ENCODE measurements at regions not wholly inside any gene's neighbourhood (a gene's known extent, or its start where the extent isn't known, plus 50 kb on each side); places are given as distances from the start of the nearest gene placed in this dataset.

DNA sequence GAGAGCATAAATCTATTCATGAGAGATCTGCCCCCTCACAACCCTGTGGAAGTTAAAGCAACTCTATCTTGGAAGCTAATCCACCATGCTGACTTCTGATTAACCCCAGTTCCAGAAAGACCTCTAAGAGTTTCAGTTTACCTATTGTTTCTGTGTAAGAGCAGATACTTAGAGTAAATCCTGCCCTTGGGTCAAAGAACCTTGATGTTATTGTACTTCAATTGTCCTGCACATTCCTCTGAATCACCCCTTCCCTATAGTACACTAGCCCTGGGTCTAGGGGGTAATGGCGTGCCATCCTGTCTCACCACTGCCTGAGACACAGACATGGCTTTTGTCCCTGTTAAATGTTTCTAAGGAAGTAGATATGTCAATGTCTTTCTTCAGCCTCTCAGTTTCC, 138.6 kb downstream of the CAAP1 start:
- TF ChIP-seq EZH2 (IDR thresholded peaks at IDR 0.05; ENCODE audit: insufficient read depth, low read length): no peak
- TF ChIP-seq, protein P1, sequence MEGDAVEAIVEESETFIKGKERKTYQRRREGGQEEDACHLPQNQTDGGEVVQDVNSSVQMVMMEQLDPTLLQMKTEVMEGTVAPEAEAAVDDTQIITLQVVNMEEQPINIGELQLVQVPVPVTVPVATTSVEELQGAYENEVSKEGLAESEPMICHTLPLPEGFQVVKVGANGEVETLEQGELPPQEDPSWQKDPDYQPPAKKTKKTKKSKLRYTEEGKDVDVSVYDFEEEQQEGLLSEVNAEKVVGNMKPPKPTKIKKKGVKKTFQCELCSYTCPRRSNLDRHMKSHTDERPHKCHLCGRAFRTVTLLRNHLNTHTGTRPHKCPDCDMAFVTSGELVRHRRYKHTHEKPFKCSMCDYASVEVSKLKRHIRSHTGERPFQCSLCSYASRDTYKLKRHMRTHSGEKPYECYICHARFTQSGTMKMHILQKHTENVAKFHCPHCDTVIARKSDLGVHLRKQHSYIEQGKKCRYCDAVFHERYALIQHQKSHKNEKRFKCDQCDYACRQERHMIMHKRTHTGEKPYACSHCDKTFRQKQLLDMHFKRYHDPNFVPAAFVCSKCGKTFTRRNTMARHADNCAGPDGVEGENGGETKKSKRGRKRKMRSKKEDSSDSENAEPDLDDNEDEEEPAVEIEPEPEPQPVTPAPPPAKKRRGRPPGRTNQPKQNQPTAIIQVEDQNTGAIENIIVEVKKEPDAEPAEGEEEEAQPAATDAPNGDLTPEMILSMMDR (IDR thresholded peaks at IDR 0.05; ENCODE audit: insufficient read depth, low read depth, low read length): no peak
